ENCODE measurements at regions not wholly inside any gene's neighbourhood (a gene's known extent, or its start where the extent isn't known, plus 50 kb on each side); places are given as distances from the start of the nearest gene placed in this dataset.

- Mint-ChIP-seq H3K4me1 (ENCODE audit: unreplicated experiment) (peaks cover 5% of the 10 kb centered on the region), H3K4me3 (ENCODE audit: unreplicated experiment) (no peak overlapping the region), H3K27me3 (ENCODE audit: unreplicated experiment) (no peaks in the 10 kb centered on the region), H3K36me3 (ENCODE audit: unreplicated experiment) (no peaks in the 10 kb centered on the region), H3K27ac (ENCODE audit: unreplicated experiment) (no peak overlapping the region), H3K9me3 (ENCODE audit: unreplicated experiment) (no peaks in the 10 kb centered on the region)
- DNase-seq (ENCODE audit: extremely low spot score, unreplicated experiment): no peak
- TF ChIP-seq CTCF (IDR thresholded peaks at IDR 0.05): no peak
Measured at GRCh38 chr6:92274588-92274987, 1144.8 kb downstream of the EPHA7 start.

GRCh38 chr6:92273694-92274093 is 1145.7 kb downstream of the EPHA7 start:
- no peaks in the 10 kb centered on the region for H3K27me3 Mint-ChIP-seq (ENCODE audit: unreplicated experiment)
- TF ChIP-seq CTCF (IDR thresholded peaks at IDR 0.05): no peak
- DNase-seq (ENCODE audit: extremely low spot score, unreplicated experiment): no peak
- no peaks in the 10 kb centered on the region for H3K36me3 Mint-ChIP-seq (ENCODE audit: unreplicated experiment)
- no peak overlapping the region for H3K4me3 Mint-ChIP-seq (ENCODE audit: unreplicated experiment)
- peaks cover 10% of the 10 kb centered on the region for H3K4me1 Mint-ChIP-seq (ENCODE audit: unreplicated experiment)
- H3K9me3 Mint-ChIP-seq (ENCODE audit: unreplicated experiment): peaks cover 5% of the 10 kb centered on the region
- H3K27ac Mint-ChIP-seq (ENCODE audit: unreplicated experiment): no peak overlapping the region

GRCh38 chr6:92271091-92271490 is 1148.3 kb downstream of the EPHA7 start:
- Mint-ChIP-seq H3K27me3 (ENCODE audit: unreplicated experiment) (no peaks in the 10 kb centered on the region), H3K9me3 (ENCODE audit: unreplicated experiment) (peaks cover 5% of the 10 kb centered on the region), H3K4me3 (ENCODE audit: unreplicated experiment) (no peak overlapping the region), H3K4me1 (ENCODE audit: unreplicated experiment) (peaks cover 14% of the 10 kb centered on the region), H3K36me3 (ENCODE audit: unreplicated experiment) (no peaks in the 10 kb centered on the region), H3K27ac (ENCODE audit: unreplicated experiment) (no peak overlapping the region)
- no peak for DNase-seq (ENCODE audit: extremely low spot score, unreplicated experiment)
- no peak for TF ChIP-seq CTCF (IDR thresholded peaks at IDR 0.05)

GRCh38 chr6:92270365-92270764 is 1149.0 kb downstream of the EPHA7 start:
- Mint-ChIP-seq H3K27ac (ENCODE audit: unreplicated experiment) (no peak overlapping the region), H3K4me1 (ENCODE audit: unreplicated experiment) (peaks cover 14% of the 10 kb centered on the region), H3K4me3 (ENCODE audit: unreplicated experiment) (no peak overlapping the region), H3K36me3 (ENCODE audit: unreplicated experiment) (no peaks in the 10 kb centered on the region), H3K27me3 (ENCODE audit: unreplicated experiment) (no peaks in the 10 kb centered on the region), H3K9me3 (ENCODE audit: unreplicated experiment) (peaks cover 5% of the 10 kb centered on the region)
- no peak for DNase-seq (ENCODE audit: extremely low spot score, unreplicated experiment)
- TF ChIP-seq CTCF (IDR thresholded peaks at IDR 0.05): no peak

GRCh38 chr6:92267335-92267734 is 1152.0 kb downstream of the EPHA7 start:
- Mint-ChIP-seq H3K27me3 (ENCODE audit: unreplicated experiment) (no peaks in the 10 kb centered on the region), H3K36me3 (ENCODE audit: unreplicated experiment) (no peaks in the 10 kb centered on the region), H3K4me1 (ENCODE audit: unreplicated experiment) (peaks cover 14% of the 10 kb centered on the region), H3K9me3 (ENCODE audit: unreplicated experiment) (peaks cover 5% of the 10 kb centered on the region), H3K4me3 (ENCODE audit: unreplicated experiment) (no peak overlapping the region), H3K27ac (ENCODE audit: unreplicated experiment) (no peak overlapping the region)
- DNase-seq (ENCODE audit: extremely low spot score, unreplicated experiment): no peak
- TF ChIP-seq CTCF (IDR thresholded peaks at IDR 0.05): no peak

All from osteocyte (in vitro differentiated cells).